ENCODE measurements at regions not wholly inside any gene's neighbourhood (a gene's known extent, or its start where the extent isn't known, plus 50 kb on each side); places are given as distances from the start of the nearest gene placed in this dataset.

DNA sequence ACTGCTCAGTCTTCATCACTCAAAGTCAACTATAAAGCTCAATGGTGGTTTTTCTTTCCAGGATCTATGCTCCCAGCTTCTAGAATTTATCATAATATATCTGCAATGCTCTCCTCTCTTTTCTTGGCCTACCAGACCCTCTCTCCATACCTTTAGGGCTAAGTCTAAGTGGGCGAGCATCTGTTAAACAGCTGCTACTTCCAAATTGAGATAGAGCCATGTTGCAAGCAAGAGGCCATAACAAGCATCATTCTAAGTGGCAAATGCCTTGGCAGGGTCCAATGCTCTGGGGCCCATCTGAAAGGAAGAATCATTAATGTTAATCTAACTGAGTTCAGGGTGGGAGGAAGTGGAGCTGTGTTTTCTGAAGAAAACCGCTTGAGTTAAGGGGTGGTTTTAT, 324.0 kb downstream of the TLR4 start:
- H3K27me3 ChIP-seq (ENCODE audit: insufficient read depth, low read length, poor library complexity, severe bottlenecking): no peaks in the 10 kb centered on the region
- no peaks in the 10 kb centered on the region for H3K36me3 ChIP-seq (ENCODE audit: insufficient read depth, low read length)
- no peak overlapping the region for H3K4me2 ChIP-seq (ENCODE audit: low read depth, low read length, poor library complexity, severe bottlenecking)
- no peaks in the 10 kb centered on the region for H3K79me2 ChIP-seq (ENCODE audit: insufficient read depth, low read length)
- no peaks in the 10 kb centered on the region for H4K20me1 ChIP-seq (ENCODE audit: insufficient read depth, low read length, poor library complexity, severe bottlenecking)
- no peak overlapping the region for H2AFZ ChIP-seq (ENCODE audit: low read length)
- no peak overlapping the region for H3K4me3 ChIP-seq (ENCODE audit: low read length, poor library complexity, severe bottlenecking)
- no peaks in the 10 kb centered on the region for H3K4me1 ChIP-seq (ENCODE audit: insufficient read depth, low read length, poor library complexity, severe bottlenecking)
- H3F3A ChIP-seq (ENCODE audit: low read depth): no peaks in the 10 kb centered on the region
- H3K9me3 ChIP-seq (ENCODE audit: insufficient read depth, low read depth, low read length): no peaks in the 10 kb centered on the region
- H3K9me2 ChIP-seq (replicated peaks; ENCODE audit: low read depth, low read length): no peaks in the 10 kb centered on the region
- TF ChIP-seq CTCF (conservative IDR thresholded peaks at IDR 0.05; ENCODE audit: low read length) (no peak), EZH2phosphoT487 (IDR thresholded peaks at IDR 0.05; ENCODE audit: borderline replicate concordance) (no peak)
- no peak overlapping the region for H3K9ac ChIP-seq (ENCODE audit: low read depth, low read length, poor library complexity, severe bottlenecking)

GRCh38 chr9:118029425-118029824, 325.2 kb downstream of the TLR4 start:
- H3K4me3 ChIP-seq (ENCODE audit: low read length, poor library complexity, severe bottlenecking): no peak overlapping the region
- H3K4me1 ChIP-seq (ENCODE audit: insufficient read depth, low read length, poor library complexity, severe bottlenecking): no peaks in the 10 kb centered on the region
- no peak overlapping the region for H3K9ac ChIP-seq (ENCODE audit: low read depth, low read length, poor library complexity, severe bottlenecking)
- no peak overlapping the region for H3K4me2 ChIP-seq (ENCODE audit: low read depth, low read length, poor library complexity, severe bottlenecking)
- no peaks in the 10 kb centered on the region for H3K9me2 ChIP-seq (replicated peaks; ENCODE audit: low read depth, low read length)
- TF ChIP-seq CTCF (conservative IDR thresholded peaks at IDR 0.05; ENCODE audit: low read length) (no peak), EZH2phosphoT487 (IDR thresholded peaks at IDR 0.05; ENCODE audit: borderline replicate concordance) (no peak)
- H4K20me1 ChIP-seq (ENCODE audit: insufficient read depth, low read length, poor library complexity, severe bottlenecking): no peaks in the 10 kb centered on the region
- no peak overlapping the region for H2AFZ ChIP-seq (ENCODE audit: low read length)
- no peaks in the 10 kb centered on the region for H3F3A ChIP-seq (ENCODE audit: low read depth)
- H3K9me3 ChIP-seq (ENCODE audit: insufficient read depth, low read depth, low read length): no peaks in the 10 kb centered on the region
- H3K79me2 ChIP-seq (ENCODE audit: insufficient read depth, low read length): no peaks in the 10 kb centered on the region
- no peaks in the 10 kb centered on the region for H3K36me3 ChIP-seq (ENCODE audit: insufficient read depth, low read length)
- no peaks in the 10 kb centered on the region for H3K27me3 ChIP-seq (ENCODE audit: insufficient read depth, low read length, poor library complexity, severe bottlenecking)

GRCh38 chr9:118034701-118035100, 330.5 kb downstream of the TLR4 start:
- Histone ChIP-seq H3K4me3 (ENCODE audit: low read length, poor library complexity, severe bottlenecking) (no peak overlapping the region), H3F3A (ENCODE audit: low read depth) (no peaks in the 10 kb centered on the region), H3K9me2 (replicated peaks; ENCODE audit: low read depth, low read length) (no peaks in the 10 kb centered on the region), H4K20me1 (ENCODE audit: insufficient read depth, low read length, poor library complexity, severe bottlenecking) (no peaks in the 10 kb centered on the region), H3K4me1 (ENCODE audit: insufficient read depth, low read length, poor library complexity, severe bottlenecking) (no peaks in the 10 kb centered on the region), H3K9ac (ENCODE audit: low read depth, low read length, poor library complexity, severe bottlenecking) (no peak overlapping the region), H3K4me2 (ENCODE audit: low read depth, low read length, poor library complexity, severe bottlenecking) (no peak overlapping the region), H3K27me3 (ENCODE audit: insufficient read depth, low read length, poor library complexity, severe bottlenecking) (no peaks in the 10 kb centered on the region), H3K79me2 (ENCODE audit: insufficient read depth, low read length) (no peaks in the 10 kb centered on the region), H3K36me3 (ENCODE audit: insufficient read depth, low read length) (no peaks in the 10 kb centered on the region), H2AFZ (ENCODE audit: low read length) (no peak overlapping the region), H3K9me3 (ENCODE audit: insufficient read depth, low read depth, low read length) (no peaks in the 10 kb centered on the region)
- no peak for TF ChIP-seq EZH2phosphoT487 (IDR thresholded peaks at IDR 0.05; ENCODE audit: borderline replicate concordance)
- no peak for TF ChIP-seq CTCF (conservative IDR thresholded peaks at IDR 0.05; ENCODE audit: low read length)
